H1 (cell line): ENCODE measurements at regions not wholly inside any gene's neighbourhood (a gene's known extent, or its start where the extent isn't known, plus 50 kb on each side); places are given as distances from the start of the nearest gene placed in this dataset.

Experiments
- CTCF ChIA-PET: fragments of 300-600 bp; sonication (Branson Sonifier 250); formaldehyde crosslinking; loops from one replicate; lab custom pipeline; 2021; ENCODE audit not compliant: partially characterized antibody; lab: Charles Lee
- POLR2A ChIA-PET: fragments of 300-600 bp; sonication (Branson Sonifier 250); formaldehyde crosslinking; loops from one replicate; lab custom pipeline; 2021; ENCODE audit warnings: inconsistent platforms; ENCODE audit not compliant: partially characterized antibody; lab: Charles Lee
- DNase-seq, 2 experiments: peaks; one replicate each; pipeline versions ENCODE4 v3.0.0 to v3.0.0-alpha.2; 2010 to 2022; ENCODE audit warnings: low spot score in 2 of 2, low read depth in 1 of 2, mixed read lengths in 1 of 2
- FAIRE-seq: peaks from 2 replicates; lab custom pipeline; 2011; peaks lifted over from hg19 to GRCh38; lab: Jason Lieb, UNC
- H2AFZ ChIP-seq: 2 replicates; pipeline ENCODE4 v1.8.1; 2012; ENCODE audit warnings: low read length, inconsistent platforms
- H2AK5ac ChIP-seq: 2 replicates; pipeline ENCODE4 v1.6.1; 2013; ENCODE audit warnings: low read depth, low read length
- H2BK120ac ChIP-seq: replicated peaks from 2 replicates; pipeline ENCODE3; 2013; ENCODE audit warnings: low read depth, low read length, inconsistent platforms
- H2BK12ac ChIP-seq: 2 replicates; pipeline ENCODE4 v1.6.1; 2013; ENCODE audit warnings: low read depth, low read length
- H2BK15ac ChIP-seq: 2 replicates; pipeline ENCODE4 v1.6.1; 2013; ENCODE audit warnings: low read length
- H2BK20ac ChIP-seq: 2 replicates; pipeline ENCODE4 v1.6.1; 2013; ENCODE audit warnings: low read length
- H2BK5ac ChIP-seq: 2 replicates; pipeline ENCODE4 v1.6.1; 2013; ENCODE audit warnings: low read depth, low read length
- H3K14ac ChIP-seq: 2 replicates; pipeline ENCODE4 v1.6.1; 2013; ENCODE audit warnings: inconsistent platforms; ENCODE audit not compliant: insufficient read length
- H3K18ac ChIP-seq: 2 replicates; pipeline ENCODE4 v1.6.1; 2013; ENCODE audit warnings: low read length; ENCODE audit errors: extremely low read depth
- H3K23ac ChIP-seq: 2 replicates; pipeline ENCODE4 v1.6.1; 2013; ENCODE audit warnings: inconsistent platforms; ENCODE audit not compliant: insufficient read length
- H3K23me2 ChIP-seq: 2 replicates; pipeline ENCODE4 v1.6.1; 2013; ENCODE audit warnings: low read depth, low read length
- H3K27ac ChIP-seq: 2 replicates; pipeline ENCODE4 v1.6.1; 2011; ENCODE audit warnings: low read depth, low read length, inconsistent platforms
- H3K27me3 ChIP-seq, 4 experiments: replicated peaks in 1 of 4; 1 replicate in 1 of 4; 2 replicates in 3 of 4; pipeline versions ENCODE4 v1.6.1 to v1.8.1; 2011 to 2013; ENCODE audit warnings: low read length in 3 of 4, mild to moderate bottlenecking in 3 of 4, inconsistent platforms in 2 of 4, mixed read lengths in 2 of 4, moderate library complexity in 1 of 4; ENCODE audit not compliant: control insufficient read depth in 3 of 4, insufficient read depth in 3 of 4; ENCODE audit errors: extremely low read depth in 1 of 4
- H3K36me3 ChIP-seq, 4 experiments: 2 replicates each; pipeline versions ENCODE4 v1.6.1 to v1.8.1; 2011 to 2013; ENCODE audit warnings: mild to moderate bottlenecking in 4 of 4, low read length in 3 of 4, moderate library complexity in 2 of 4, control low read depth in 1 of 4, inconsistent platforms in 1 of 4; ENCODE audit not compliant: insufficient read depth in 4 of 4, control insufficient read depth in 2 of 4
- H3K4ac ChIP-seq: replicated peaks from 2 replicates; pipeline ENCODE3; 2013; ENCODE audit warnings: low read length, low read depth, mixed read lengths, inconsistent platforms; ENCODE audit not compliant: insufficient read length
- H3K4me1 ChIP-seq, 4 experiments: replicated peaks in 1 of 4; 1 replicate in 1 of 4; 2 replicates in 3 of 4; pipeline versions ENCODE4 v1.6.1 to v1.8.1; 2011 to 2013; ENCODE audit warnings: low read length in 3 of 4, inconsistent platforms in 2 of 4, mixed read lengths in 1 of 4; ENCODE audit not compliant: insufficient read depth in 4 of 4, control insufficient read depth in 3 of 4
- H3K4me2 ChIP-seq, 2 experiments: 2 replicates each; pipeline versions ENCODE4 v1.6.1 to v1.8.1; 2011 to 2013; ENCODE audit warnings: low read depth in 2 of 2, low read length in 2 of 2, control low read depth in 1 of 2, inconsistent platforms in 1 of 2, mild to moderate bottlenecking in 1 of 2; ENCODE audit not compliant: insufficient read depth in 1 of 2
- H3K4me3 ChIP-seq, 4 experiments: fragments of 200-600, 300-600 bp in 1 of 4; sonication (generic), shearing (Covaris generic), sonication (Bioruptor Twin) in 1 of 4; 2 replicates each; pipeline versions ENCODE4 v1.5.1 to v1.8.1; 2011 to 2016; ENCODE audit warnings: low read length in 4 of 4, low read depth in 3 of 4, control low read depth in 2 of 4, inconsistent platforms in 2 of 4, mild to moderate bottlenecking in 2 of 4, mixed read lengths in 1 of 4, moderate library complexity in 1 of 4; ENCODE audit not compliant: insufficient read depth in 2 of 4; ENCODE audit errors: extremely low read depth in 1 of 4
- H3K56ac ChIP-seq: replicated peaks from 2 replicates; pipeline ENCODE3; 2013; ENCODE audit warnings: low read depth, mild to moderate bottlenecking, mixed read lengths, low read length, inconsistent platforms; ENCODE audit not compliant: insufficient read length
- H3K79me1 ChIP-seq: 2 replicates; pipeline ENCODE4 v1.6.1; 2013; ENCODE audit warnings: low read depth, low read length, control low read depth
- H3K79me2 ChIP-seq, 2 experiments: 2 replicates each; pipeline versions ENCODE4 v1.6.1 to v1.8.1; 2012 to 2013; ENCODE audit warnings: low read length in 2 of 2, mild to moderate bottlenecking in 2 of 2, inconsistent platforms in 1 of 2; ENCODE audit not compliant: insufficient read depth in 2 of 2, control insufficient read depth in 1 of 2
- H3K9ac ChIP-seq, 4 experiments: replicated peaks in 1 of 4; 1 replicate in 1 of 4; 2 replicates in 3 of 4; pipeline versions ENCODE4 v1.6.1 to v1.8.1; 2011 to 2013; ENCODE audit warnings: low read depth in 3 of 4, low read length in 3 of 4, control low read depth in 2 of 4, mild to moderate bottlenecking in 2 of 4, moderate library complexity in 2 of 4, inconsistent platforms in 1 of 4; ENCODE audit errors: extremely low read depth in 1 of 4
- H3K9me3 ChIP-seq, 2 experiments: 2 replicates each; pipeline versions ENCODE4 v1.6.1 to v1.8.1; 2012 to 2013; ENCODE audit warnings: mild to moderate bottlenecking in 2 of 2, moderate library complexity in 2 of 2, control low read depth in 1 of 2, inconsistent platforms in 1 of 2, low read depth in 1 of 2, low read length in 1 of 2, mixed read lengths in 1 of 2; ENCODE audit not compliant: insufficient read depth in 2 of 2
- H4K20me1 ChIP-seq, 2 experiments: replicated peaks in 1 of 2; 2 replicates each; pipeline versions ENCODE3 to v1.8.1; 2011 to 2013; ENCODE audit warnings: inconsistent platforms in 2 of 2, low read length in 2 of 2, mild to moderate bottlenecking in 1 of 2; ENCODE audit not compliant: insufficient read depth in 2 of 2, control insufficient read depth in 1 of 2
- H4K5ac ChIP-seq: 2 replicates; pipeline ENCODE4 v1.6.1; 2013; ENCODE audit warnings: low read length, low read depth, mixed read lengths, inconsistent platforms; ENCODE audit not compliant: insufficient read length
- H4K8ac ChIP-seq: 2 replicates; pipeline ENCODE4 v1.8.0; 2013; ENCODE audit warnings: mild to moderate bottlenecking, moderate library complexity, low read length, inconsistent platforms; ENCODE audit not compliant: insufficient read depth; ENCODE audit errors: extremely low read depth
- H4K91ac ChIP-seq: replicated peaks from 2 replicates; pipeline ENCODE3; 2013; ENCODE audit warnings: low read length, mixed read lengths, inconsistent platforms; ENCODE audit not compliant: insufficient read length
- EP300 ChIP-seq, 2 experiments: IDR thresholded peaks; 1 replicate in 1 of 2; 2 replicates in 1 of 2; pipeline ENCODE4 v1.6.1; 2011 to 2012; ENCODE audit warnings: low read depth in 2 of 2, low read length in 2 of 2, mild to moderate bottlenecking in 2 of 2, borderline replicate concordance in 1 of 2, inconsistent platforms in 1 of 2, moderate library complexity in 1 of 2
- JUND ChIP-seq: IDR thresholded peaks from 2 replicates; pipeline ENCODE4 v1.6.1; 2011; ENCODE audit warnings: mild to moderate bottlenecking, improper control_type of control experiment, low read length
- POLR2AphosphoS5 ChIP-seq: IDR thresholded peaks from 2 replicates; pipeline ENCODE4 v1.6.1; 2011; ENCODE audit warnings: low read depth, low read length
- RXRA ChIP-seq: IDR thresholded peaks from 2 replicates; pipeline ENCODE4 v1.6.1; 2011; ENCODE audit warnings: low read depth, mild to moderate bottlenecking, low read length, moderate library complexity; ENCODE audit not compliant: insufficient read depth
- SRF ChIP-seq: IDR thresholded peaks from 2 replicates; pipeline ENCODE4 v1.6.1; 2011; ENCODE audit warnings: mild to moderate bottlenecking, low read depth, low read length, moderate library complexity

DNA sequence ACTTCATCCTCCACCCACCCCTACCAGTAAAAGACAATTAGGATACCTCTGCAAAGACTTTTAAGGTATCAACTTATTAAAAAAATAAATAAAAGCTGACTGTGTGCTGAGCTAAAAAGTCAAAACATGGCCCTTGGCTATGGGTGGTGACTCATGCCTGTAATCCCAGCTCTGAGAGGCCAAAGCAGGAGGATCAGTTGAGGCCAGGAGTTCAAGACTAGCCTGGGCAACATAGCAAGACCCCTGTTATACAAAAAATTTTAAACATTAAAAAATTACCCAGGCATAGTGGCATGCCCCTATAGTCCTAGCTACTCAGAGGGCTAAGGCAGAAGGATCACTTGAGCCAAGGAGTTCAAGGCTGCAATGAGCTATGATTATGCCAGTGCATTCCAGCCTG is 110.8 kb upstream of the FOXN2 start:
- H4K20me1 ChIP-seq, result no peaks in the 10 kb centered on the region
- H4K91ac ChIP-seq, result no peak overlapping the region
- H3K23me2 ChIP-seq, result peaks cover 2% of the 10 kb centered on the region
- no peak overlapping the region for H2AK5ac ChIP-seq
- H3K4ac ChIP-seq, result no peak overlapping the region
- DNase-seq (no peak), FAIRE-seq (no peak)
- H3K9me3 ChIP-seq, result no peaks in the 10 kb centered on the region
- no peaks in the 10 kb centered on the region for H3K36me3 ChIP-seq
- no peak overlapping the region for H2BK15ac ChIP-seq
- POLR2A ChIA-PET, result no interaction called here
- no peaks in the 10 kb centered on the region for H3K79me2 ChIP-seq
- no peak overlapping the region for H2BK5ac ChIP-seq
- H3K56ac ChIP-seq, result no peak overlapping the region
- no peak overlapping the region for H3K4me2 ChIP-seq
- H3K23ac ChIP-seq, result no peak overlapping the region
- H3K4me3 ChIP-seq, result no peak overlapping the region
- no peaks in the 10 kb centered on the region for H3K79me1 ChIP-seq
- no peak overlapping the region for H4K5ac ChIP-seq
- no peak overlapping the region for H4K8ac ChIP-seq
- H3K9ac ChIP-seq, result no peak overlapping the region
- no peak overlapping the region for H2BK20ac ChIP-seq
- no peak overlapping the region for H2BK12ac ChIP-seq
- TF ChIP-seq POLR2AphosphoS5, result no peak
- no peak for TF ChIP-seq SRF
- no peak for TF ChIP-seq JUND
- no peak for TF ChIP-seq RXRA
- no peak for TF ChIP-seq EP300 (IDR thresholded peaks at IDR 0.05; ENCODE audit: borderline replicate concordance in 1 of 2, low read depth in 2 of 2, low read length in 2 of 2)
- H2AFZ ChIP-seq, result no peak overlapping the region
- H2BK120ac ChIP-seq, result no peak overlapping the region
- peaks cover 5 to 18% (median 13%) of the 10 kb centered on the region in 4 experiments; a peak in 6 of 7 replicates for H3K4me1 ChIP-seq
- no peak overlapping the region for H3K18ac ChIP-seq
- H3K27ac ChIP-seq, result no peak overlapping the region
- no peak overlapping the region for H3K14ac ChIP-seq
- CTCF ChIA-PET, result interaction anchor here (0.9 to 1.5 kb wide), 3 partner anchors 13 to 99 kb away, joined by 3 read pairs; no protein-coding TSS in a partner anchor
- H3K27me3 ChIP-seq, result no peaks in the 10 kb centered on the region
